WTC11 (cell line): ENCODE measurements at regions not wholly inside any gene's neighbourhood (a gene's known extent, or its start where the extent isn't known, plus 50 kb on each side); places are given as distances from the start of the nearest gene placed in this dataset.

Source experiments
- ATAC-seq: fragments of 200-7000 bp; cut with Tn5 transposase; 2 replicates; pipeline ENCODE4 v1.10.0; 2021; ENCODE audit warnings: mild to moderate bottlenecking, moderate library complexity
- CTCF ChIA-PET: fragments of 300-600 bp; sonication (Branson Sonifier 250); formaldehyde crosslinking; loops from one replicate; lab custom pipeline; 2021; ENCODE audit warnings: antibody characterized with exemption; lab: Charles Lee
- POLR2A ChIA-PET: fragments of 350-600 bp; sonication (Branson Sonifier 250); formaldehyde crosslinking; loops from one replicate; lab custom pipeline; 2021; ENCODE audit warnings: antibody characterized with exemption; lab: Charles Lee
- DNase-seq: peaks from one replicate; pipeline ENCODE4 v3.0.0; 2021; ENCODE audit warnings: low spot score
- H3K27ac Mint-ChIP-seq: 2 replicates; pipeline ENCODE4 v1.8.0; 2021; ENCODE audit warnings: mixed read lengths
- H3K27me3 Mint-ChIP-seq: 2 replicates; pipeline ENCODE4 v1.8.0; 2021; ENCODE audit warnings: low read depth, mild to moderate bottlenecking, moderate library complexity, mixed read lengths
- H3K36me3 Mint-ChIP-seq: 2 replicates; pipeline ENCODE4 v1.8.0; 2021; ENCODE audit warnings: mixed read lengths
- H3K4me1 Mint-ChIP-seq: 2 replicates; pipeline ENCODE4 v1.8.0; 2022; ENCODE audit warnings: mixed read lengths
- H3K4me3 Mint-ChIP-seq: 2 replicates; pipeline ENCODE4 v1.8.0; 2021; ENCODE audit warnings: mild to moderate bottlenecking, moderate library complexity, mixed read lengths
- H3K9me3 Mint-ChIP-seq: 2 replicates; pipeline ENCODE4 v1.8.0; 2021; ENCODE audit warnings: mixed read lengths
- CBFB ChIP-seq: sonication (generic); formaldehyde crosslinking; IDR thresholded peaks from 2 replicates; pipeline ENCODE4 v1.8.1; 2022; ENCODE audit warnings: mild to moderate bottlenecking, low read depth, missing genetic modification reagents
- HMGA2 ChIP-seq: fragments of 250-450 bp; sonication (Bioruptor Pico); IDR thresholded peaks from 2 replicates; pipeline ENCODE4 v1.4.0; 2021; ENCODE audit warnings: mild to moderate bottlenecking, moderate library complexity
- JUN ChIP-seq: sonication (generic); formaldehyde crosslinking; IDR thresholded peaks from 2 replicates; pipeline ENCODE4 v1.8.0; 2023; ENCODE audit warnings: mild to moderate bottlenecking, missing genetic modification reagents
- NFYB ChIP-seq: sonication (generic); formaldehyde crosslinking; conservative IDR thresholded peaks from 2 replicates; pipeline ENCODE4 v1.8.0; 2022; ENCODE audit warnings: low read depth, missing genetic modification reagents
- OVOL2 ChIP-seq: fragments of 250-450 bp; sonication (Bioruptor Pico); IDR thresholded peaks from 2 replicates; pipeline ENCODE4 v1.9.0; 2021; ENCODE audit warnings: mild to moderate bottlenecking, borderline replicate concordance
- RELA ChIP-seq: sonication (generic); formaldehyde crosslinking; IDR thresholded peaks from 2 replicates; pipeline ENCODE4 v1.8.1; 2022; ENCODE audit warnings: missing genetic modification reagents, mild to moderate bottlenecking, borderline replicate concordance
- SMAD4 ChIP-seq: sonication (generic); formaldehyde crosslinking; IDR thresholded peaks from 2 replicates; pipeline ENCODE4 v1.8.0; 2022; ENCODE audit warnings: mild to moderate bottlenecking, missing genetic modification reagents
- TCF7 ChIP-seq: sonication (generic); formaldehyde crosslinking; IDR thresholded peaks from 2 replicates; pipeline ENCODE4 v1.8.0; 2022; ENCODE audit warnings: mild to moderate bottlenecking, low read depth, missing genetic modification reagents, moderate library complexity
- ZBTB21 ChIP-seq: sonication (generic); formaldehyde crosslinking; IDR thresholded peaks from 2 replicates; pipeline ENCODE4 v1.8.1; 2023; ENCODE audit warnings: mild to moderate bottlenecking, missing genetic modification reagents, borderline replicate concordance
- ZNF138 ChIP-seq: sonication (generic); formaldehyde crosslinking; conservative IDR thresholded peaks from 2 replicates; pipeline ENCODE4 v1.8.1; 2022; ENCODE audit warnings: mild to moderate bottlenecking, moderate library complexity, missing genetic modification reagents
- ZNF219 ChIP-seq: sonication (generic); formaldehyde crosslinking; IDR thresholded peaks from 2 replicates; pipeline ENCODE4 v1.8.0; 2023; ENCODE audit warnings: missing genetic modification reagents, mild to moderate bottlenecking, borderline replicate concordance
- ZNF317 ChIP-seq: sonication (generic); formaldehyde crosslinking; IDR thresholded peaks from 2 replicates; pipeline ENCODE4 v1.8.1; 2023; ENCODE audit warnings: low read depth, mild to moderate bottlenecking, moderate library complexity, missing genetic modification reagents, borderline replicate concordance
- ZNF416 ChIP-seq: fragments of 250-450 bp; sonication (Bioruptor Pico); IDR thresholded peaks from 2 replicates; pipeline ENCODE4 v1.9.0; 2021; ENCODE audit warnings: mild to moderate bottlenecking, inconsistent platforms
- TF ChIP-seq, protein P1 (sequence below): sonication (generic); formaldehyde crosslinking; IDR thresholded peaks from 2 replicates; pipeline ENCODE4 v1.8.1; 2023; ENCODE audit warnings: mild to moderate bottlenecking, missing genetic modification reagents, moderate library complexity
- TF ChIP-seq, protein P2 (sequence below): fragments of 250-450 bp; sonication (Bioruptor Pico); conservative IDR thresholded peaks from 2 replicates; pipeline ENCODE4 v1.9.0; 2021; ENCODE audit warnings: mild to moderate bottlenecking
- TF ChIP-seq, protein P3 (sequence below): sonication (generic); formaldehyde crosslinking; IDR thresholded peaks from 2 replicates; pipeline ENCODE4 v1.8.0; 2022; ENCODE audit warnings: mild to moderate bottlenecking, missing genetic modification reagents
- TF ChIP-seq, protein P4 (sequence below): fragments of 250-450 bp; sonication (Bioruptor Pico); IDR thresholded peaks from 2 replicates; pipeline ENCODE4 v1.9.0; 2021; ENCODE audit warnings: mild to moderate bottlenecking
- TF ChIP-seq, protein P5 (sequence below): fragments of 250-450 bp; sonication (Bioruptor Pico); IDR thresholded peaks from 2 replicates; pipeline ENCODE4 v1.8.0; 2021; ENCODE audit warnings: mild to moderate bottlenecking
- TF ChIP-seq, protein P6 (sequence below): sonication (generic); formaldehyde crosslinking; IDR thresholded peaks from 2 replicates; pipeline ENCODE4 v1.8.1; 2023; ENCODE audit warnings: mild to moderate bottlenecking, missing genetic modification reagents
- TF ChIP-seq, protein P7 (sequence below): sonication (generic); formaldehyde crosslinking; IDR thresholded peaks from 2 replicates; pipeline ENCODE4 v1.8.0; 2022; ENCODE audit warnings: mild to moderate bottlenecking, missing genetic modification reagents
- TF ChIP-seq, protein P8 (sequence below): sonication (generic); formaldehyde crosslinking; IDR thresholded peaks from 2 replicates; pipeline ENCODE4 v1.8.1; 2022; ENCODE audit warnings: low read depth, mild to moderate bottlenecking, moderate library complexity, missing genetic modification reagents, borderline replicate concordance
- TF ChIP-seq, protein P9 (sequence below): sonication (generic); formaldehyde crosslinking; IDR thresholded peaks from 2 replicates; pipeline ENCODE4 v1.8.1; 2023; ENCODE audit warnings: mild to moderate bottlenecking, missing genetic modification reagents

DNA sequence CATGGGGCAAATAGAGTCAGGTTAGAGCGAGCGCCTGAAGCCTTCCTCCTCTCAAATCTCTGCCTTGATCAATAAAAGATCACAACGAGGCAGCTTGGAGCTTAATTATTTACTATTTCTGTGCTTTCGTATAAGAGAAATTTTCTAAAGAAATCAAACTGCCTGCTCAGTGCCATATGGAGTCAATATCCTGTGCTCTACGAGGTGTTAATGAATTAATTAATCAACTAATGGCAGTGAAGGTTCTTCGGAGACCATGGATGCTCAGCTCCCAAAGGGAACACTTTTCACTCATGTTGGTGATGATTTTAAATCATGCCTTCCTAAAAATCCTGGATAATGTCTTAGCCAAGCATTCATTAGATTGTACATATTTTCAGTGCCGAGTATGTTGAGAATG lies 153.5 kb upstream of the PPP2R3A start:
- TF ChIP-seq ZNF219 (CRISPR knock-in tag) (no peak), ZNF138 (CRISPR knock-in tag) (no peak), JUN (no peak)
- TF ChIP-seq, protein P1, sequence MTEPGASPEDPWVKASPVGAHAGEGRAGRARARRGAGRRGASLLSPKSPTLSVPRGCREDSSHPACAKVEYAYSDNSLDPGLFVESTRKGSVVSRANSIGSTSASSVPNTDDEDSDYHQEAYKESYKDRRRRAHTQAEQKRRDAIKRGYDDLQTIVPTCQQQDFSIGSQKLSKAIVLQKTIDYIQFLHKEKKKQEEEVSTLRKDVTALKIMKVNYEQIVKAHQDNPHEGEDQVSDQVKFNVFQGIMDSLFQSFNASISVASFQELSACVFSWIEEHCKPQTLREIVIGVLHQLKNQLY (CRISPR knock-in tag), result no peak
- ChIA-PET CTCF (no interaction called here), POLR2A (no interaction called here)
- H3K27ac Mint-ChIP-seq, result no peak overlapping the region
- DNase-seq (no peak), ATAC-seq (no peak)
- no peak overlapping the region for H3K4me3 Mint-ChIP-seq
- peaks cover 10% of the 10 kb centered on the region for H3K9me3 Mint-ChIP-seq
- peaks cover 27% of the 10 kb centered on the region for H3K4me1 Mint-ChIP-seq
- H3K27me3 Mint-ChIP-seq, result no peaks in the 10 kb centered on the region
- H3K36me3 Mint-ChIP-seq, result no peaks in the 10 kb centered on the region

DNA sequence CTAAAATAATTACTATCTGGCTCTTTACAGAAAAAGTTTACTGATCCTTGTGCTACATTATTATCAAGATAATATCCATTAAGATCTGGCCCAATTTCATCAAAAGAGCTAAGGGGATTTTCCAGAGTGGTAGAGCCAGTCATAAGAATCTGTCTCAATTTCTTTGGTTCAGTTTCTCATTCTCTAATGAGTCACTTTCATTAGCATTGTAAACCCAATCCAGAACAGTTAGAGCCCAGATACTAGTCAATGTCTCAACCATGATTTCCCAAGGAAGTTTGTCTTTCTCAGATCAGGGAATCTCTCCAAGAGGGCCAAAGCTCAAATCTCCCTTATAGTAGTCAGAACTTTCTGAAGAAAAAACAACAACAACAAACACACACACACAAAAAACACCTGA lies 131.1 kb upstream of the PPP2R3A start:
- ChIA-PET POLR2A (no interaction called here), CTCF (no interaction called here)
- ATAC-seq (no peak), DNase-seq (no peak)
- Mint-ChIP-seq H3K27ac (no peak overlapping the region), H3K36me3 (no peaks in the 10 kb centered on the region), H3K4me3 (no peak overlapping the region), H3K9me3 (peaks cover 9% of the 10 kb centered on the region; the same call in 1 of the 2 replicates), H3K4me1 (peaks cover 8% of the 10 kb centered on the region), H3K27me3 (no peaks in the 10 kb centered on the region; the same call in 1 of the 2 replicates)
- TF ChIP-seq, protein P2, sequence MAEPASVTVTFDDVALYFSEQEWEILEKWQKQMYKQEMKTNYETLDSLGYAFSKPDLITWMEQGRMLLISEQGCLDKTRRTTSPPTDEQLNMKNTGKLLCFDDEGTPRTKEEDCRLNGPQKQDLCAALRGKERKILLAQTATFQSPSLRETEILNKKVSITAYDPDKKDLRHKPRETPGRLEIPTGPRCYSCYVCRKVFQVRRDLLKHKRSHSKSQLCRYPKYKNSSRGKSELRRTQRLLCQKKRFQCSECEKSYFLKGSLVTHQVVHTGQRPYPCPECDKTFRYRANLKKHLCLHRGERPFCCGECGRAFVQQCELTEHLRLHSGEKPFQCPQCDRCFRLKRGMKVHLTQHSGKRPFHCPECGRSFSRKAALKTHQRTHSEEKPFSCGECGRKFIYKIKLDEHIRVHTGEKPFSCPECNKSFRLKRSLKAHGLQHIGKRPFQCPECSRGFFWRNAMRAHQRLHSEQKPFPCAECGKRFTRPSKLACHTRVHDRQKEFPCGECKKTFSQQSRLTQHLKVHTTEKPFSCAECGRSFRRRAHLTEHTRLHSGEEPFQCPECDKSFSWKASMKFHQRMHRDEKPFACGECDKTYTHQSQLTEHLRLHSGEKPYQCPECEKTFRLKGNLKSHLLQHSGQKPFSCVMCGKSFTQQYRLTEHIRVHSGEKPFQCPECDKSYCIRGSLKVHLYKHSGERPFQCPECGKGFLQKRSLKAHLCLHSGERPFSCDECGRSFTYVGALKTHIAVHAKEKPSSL (CRISPR knock-in tag), result no peak
- TF ChIP-seq TCF7 (CRISPR knock-in tag) (no peak), ZNF317 (CRISPR knock-in tag) (no peak), ZNF416 (CRISPR knock-in tag) (no peak), CBFB (no peak), ZBTB21 (CRISPR knock-in tag) (no peak), OVOL2 (CRISPR knock-in tag) (no peak), RELA (CRISPR knock-in tag) (no peak), SMAD4 (no peak), HMGA2 (CRISPR knock-in tag) (no peak), NFYB (CRISPR knock-in tag) (no peak)
- TF ChIP-seq, protein P3, sequence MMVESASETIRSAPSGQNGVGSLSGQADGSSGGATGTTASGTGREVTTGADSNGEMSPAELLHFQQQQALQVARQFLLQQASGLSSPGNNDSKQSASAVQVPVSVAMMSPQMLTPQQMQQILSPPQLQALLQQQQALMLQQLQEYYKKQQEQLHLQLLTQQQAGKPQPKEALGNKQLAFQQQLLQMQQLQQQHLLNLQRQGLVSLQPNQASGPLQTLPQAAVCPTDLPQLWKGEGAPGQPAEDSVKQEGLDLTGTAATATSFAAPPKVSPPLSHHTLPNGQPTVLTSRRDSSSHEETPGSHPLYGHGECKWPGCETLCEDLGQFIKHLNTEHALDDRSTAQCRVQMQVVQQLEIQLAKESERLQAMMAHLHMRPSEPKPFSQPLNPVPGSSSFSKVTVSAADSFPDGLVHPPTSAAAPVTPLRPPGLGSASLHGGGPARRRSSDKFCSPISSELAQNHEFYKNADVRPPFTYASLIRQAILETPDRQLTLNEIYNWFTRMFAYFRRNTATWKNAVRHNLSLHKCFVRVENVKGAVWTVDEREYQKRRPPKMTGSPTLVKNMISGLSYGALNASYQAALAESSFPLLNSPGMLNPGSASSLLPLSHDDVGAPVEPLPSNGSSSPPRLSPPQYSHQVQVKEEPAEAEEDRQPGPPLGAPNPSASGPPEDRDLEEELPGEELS (CRISPR knock-in tag), result no peak
- TF ChIP-seq, protein P4, sequence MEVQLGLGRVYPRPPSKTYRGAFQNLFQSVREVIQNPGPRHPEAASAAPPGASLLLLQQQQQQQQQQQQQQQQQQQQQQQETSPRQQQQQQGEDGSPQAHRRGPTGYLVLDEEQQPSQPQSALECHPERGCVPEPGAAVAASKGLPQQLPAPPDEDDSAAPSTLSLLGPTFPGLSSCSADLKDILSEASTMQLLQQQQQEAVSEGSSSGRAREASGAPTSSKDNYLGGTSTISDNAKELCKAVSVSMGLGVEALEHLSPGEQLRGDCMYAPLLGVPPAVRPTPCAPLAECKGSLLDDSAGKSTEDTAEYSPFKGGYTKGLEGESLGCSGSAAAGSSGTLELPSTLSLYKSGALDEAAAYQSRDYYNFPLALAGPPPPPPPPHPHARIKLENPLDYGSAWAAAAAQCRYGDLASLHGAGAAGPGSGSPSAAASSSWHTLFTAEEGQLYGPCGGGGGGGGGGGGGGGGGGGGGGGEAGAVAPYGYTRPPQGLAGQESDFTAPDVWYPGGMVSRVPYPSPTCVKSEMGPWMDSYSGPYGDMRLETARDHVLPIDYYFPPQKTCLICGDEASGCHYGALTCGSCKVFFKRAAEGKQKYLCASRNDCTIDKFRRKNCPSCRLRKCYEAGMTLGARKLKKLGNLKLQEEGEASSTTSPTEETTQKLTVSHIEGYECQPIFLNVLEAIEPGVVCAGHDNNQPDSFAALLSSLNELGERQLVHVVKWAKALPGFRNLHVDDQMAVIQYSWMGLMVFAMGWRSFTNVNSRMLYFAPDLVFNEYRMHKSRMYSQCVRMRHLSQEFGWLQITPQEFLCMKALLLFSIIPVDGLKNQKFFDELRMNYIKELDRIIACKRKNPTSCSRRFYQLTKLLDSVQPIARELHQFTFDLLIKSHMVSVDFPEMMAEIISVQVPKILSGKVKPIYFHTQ (CRISPR knock-in tag), result no peak
- TF ChIP-seq, protein P5, sequence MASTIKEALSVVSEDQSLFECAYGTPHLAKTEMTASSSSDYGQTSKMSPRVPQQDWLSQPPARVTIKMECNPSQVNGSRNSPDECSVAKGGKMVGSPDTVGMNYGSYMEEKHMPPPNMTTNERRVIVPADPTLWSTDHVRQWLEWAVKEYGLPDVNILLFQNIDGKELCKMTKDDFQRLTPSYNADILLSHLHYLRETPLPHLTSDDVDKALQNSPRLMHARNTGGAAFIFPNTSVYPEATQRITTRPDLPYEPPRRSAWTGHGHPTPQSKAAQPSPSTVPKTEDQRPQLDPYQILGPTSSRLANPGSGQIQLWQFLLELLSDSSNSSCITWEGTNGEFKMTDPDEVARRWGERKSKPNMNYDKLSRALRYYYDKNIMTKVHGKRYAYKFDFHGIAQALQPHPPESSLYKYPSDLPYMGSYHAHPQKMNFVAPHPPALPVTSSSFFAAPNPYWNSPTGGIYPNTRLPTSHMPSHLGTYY (CRISPR knock-in tag), result no peak
- TF ChIP-seq, protein P6, sequence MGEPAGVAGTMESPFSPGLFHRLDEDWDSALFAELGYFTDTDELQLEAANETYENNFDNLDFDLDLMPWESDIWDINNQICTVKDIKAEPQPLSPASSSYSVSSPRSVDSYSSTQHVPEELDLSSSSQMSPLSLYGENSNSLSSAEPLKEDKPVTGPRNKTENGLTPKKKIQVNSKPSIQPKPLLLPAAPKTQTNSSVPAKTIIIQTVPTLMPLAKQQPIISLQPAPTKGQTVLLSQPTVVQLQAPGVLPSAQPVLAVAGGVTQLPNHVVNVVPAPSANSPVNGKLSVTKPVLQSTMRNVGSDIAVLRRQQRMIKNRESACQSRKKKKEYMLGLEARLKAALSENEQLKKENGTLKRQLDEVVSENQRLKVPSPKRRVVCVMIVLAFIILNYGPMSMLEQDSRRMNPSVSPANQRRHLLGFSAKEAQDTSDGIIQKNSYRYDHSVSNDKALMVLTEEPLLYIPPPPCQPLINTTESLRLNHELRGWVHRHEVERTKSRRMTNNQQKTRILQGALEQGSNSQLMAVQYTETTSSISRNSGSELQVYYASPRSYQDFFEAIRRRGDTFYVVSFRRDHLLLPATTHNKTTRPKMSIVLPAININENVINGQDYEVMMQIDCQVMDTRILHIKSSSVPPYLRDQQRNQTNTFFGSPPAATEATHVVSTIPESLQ (CRISPR knock-in tag), result no peak
- TF ChIP-seq, protein P7, sequence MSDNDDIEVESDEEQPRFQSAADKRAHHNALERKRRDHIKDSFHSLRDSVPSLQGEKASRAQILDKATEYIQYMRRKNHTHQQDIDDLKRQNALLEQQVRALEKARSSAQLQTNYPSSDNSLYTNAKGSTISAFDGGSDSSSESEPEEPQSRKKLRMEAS (CRISPR knock-in tag), result no peak
- TF ChIP-seq, protein P8, sequence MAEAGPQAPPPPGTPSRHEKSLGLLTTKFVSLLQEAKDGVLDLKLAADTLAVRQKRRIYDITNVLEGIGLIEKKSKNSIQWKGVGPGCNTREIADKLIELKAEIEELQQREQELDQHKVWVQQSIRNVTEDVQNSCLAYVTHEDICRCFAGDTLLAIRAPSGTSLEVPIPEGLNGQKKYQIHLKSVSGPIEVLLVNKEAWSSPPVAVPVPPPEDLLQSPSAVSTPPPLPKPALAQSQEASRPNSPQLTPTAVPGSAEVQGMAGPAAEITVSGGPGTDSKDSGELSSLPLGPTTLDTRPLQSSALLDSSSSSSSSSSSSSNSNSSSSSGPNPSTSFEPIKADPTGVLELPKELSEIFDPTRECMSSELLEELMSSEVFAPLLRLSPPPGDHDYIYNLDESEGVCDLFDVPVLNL (CRISPR knock-in tag), result no peak
- TF ChIP-seq, protein P9, sequence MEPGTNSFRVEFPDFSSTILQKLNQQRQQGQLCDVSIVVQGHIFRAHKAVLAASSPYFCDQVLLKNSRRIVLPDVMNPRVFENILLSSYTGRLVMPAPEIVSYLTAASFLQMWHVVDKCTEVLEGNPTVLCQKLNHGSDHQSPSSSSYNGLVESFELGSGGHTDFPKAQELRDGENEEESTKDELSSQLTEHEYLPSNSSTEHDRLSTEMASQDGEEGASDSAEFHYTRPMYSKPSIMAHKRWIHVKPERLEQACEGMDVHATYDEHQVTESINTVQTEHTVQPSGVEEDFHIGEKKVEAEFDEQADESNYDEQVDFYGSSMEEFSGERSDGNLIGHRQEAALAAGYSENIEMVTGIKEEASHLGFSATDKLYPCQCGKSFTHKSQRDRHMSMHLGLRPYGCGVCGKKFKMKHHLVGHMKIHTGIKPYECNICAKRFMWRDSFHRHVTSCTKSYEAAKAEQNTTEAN (CRISPR knock-in tag), result no peak
